Body of pancreas (tissue), 4 donors: ENCODE measurements at regions not wholly inside any gene's neighbourhood (a gene's known extent, or its start where the extent isn't known, plus 50 kb on each side); places are given as distances from the start of the nearest gene placed in this dataset.

ENCODE experiments used
- ATAC-seq: fragments of 150-250 bp; one replicate; pipeline ENCODE4 v1.9.1; 2016
- DNase-seq, 4 donors: peaks; one replicate each; pipeline ENCODE4 v3.0.0-alpha.2; 2019
- H3K27ac ChIP-seq, 4 donors: fragments of 200-600 bp; sonication (generic); 1 replicate in 3 of 4; 2 replicates in 1 of 4; pipeline versions ENCODE4 v1.5.1 to v1.6.1; 2016 to 2019; ENCODE audit warnings: mild to moderate bottlenecking in 1 of 4, mixed read lengths in 1 of 4, moderate library complexity in 1 of 4
- H3K27me3 ChIP-seq, 2 donors: fragments of 200-600 bp; sonication (generic); one replicate each; pipeline ENCODE4 v1.6.0; 2016; ENCODE audit warnings: mild to moderate bottlenecking in 1 of 2
- H3K36me3 ChIP-seq, 2 donors: fragments of 200-600 bp; sonication (generic); replicated peaks in 1 of 2; 2 replicates each; pipeline ENCODE4 v1.5.1; 2016; ENCODE audit warnings: low read depth in 2 of 2; ENCODE audit not compliant: insufficient read depth in 1 of 2
- H3K4me1 ChIP-seq: fragments of 200-600 bp; sonication (generic); one replicate; pipeline ENCODE4 v1.6.0; 2016
- H3K4me3 ChIP-seq, 2 donors: fragments of 200-600 bp; sonication (generic); 1 replicate in 1 of 2; 2 replicates in 1 of 2; pipeline ENCODE4 v1.5.1; 2016 to 2019
- H3K9me3 ChIP-seq, 3 donors: fragments of 200-600 bp; sonication (generic); 1 replicate in 2 of 3; 2 replicates in 1 of 3; pipeline ENCODE4 v1.5.1; 2016
- POLR2A ChIP-seq, 3 donors: fragments of 450-650 bp; IDR thresholded peaks; one replicate each; pipeline ENCODE4 v1.6.1; 2016; ENCODE audit warnings: antibody characterized with exemption in 3 of 3, mild to moderate bottlenecking in 2 of 3
- WGBS, 2 donors: methylation state at CpG; one replicate each; pipeline ENCODE4 v1.1.5; 2017; 5-methylcytosine and 5-hydroxymethylcytosine counted together
- intact Hi-C: fragments of 100-400 bp; cut with DNase I; formaldehyde crosslinking; loops from one replicate; pipeline ENCODE4 v1.15.1; 2023
- TF ChIP-seq, protein P1 (sequence below), 7 experiments: fragments of 450-650 bp in 4 of 7; fragments of 200-600 bp in 3 of 7; sonication (generic) in 3 of 7; IDR thresholded peaks; one replicate each; pipeline ENCODE4 v1.5.1; 2016 to 2019; ENCODE audit warnings: antibody characterized with exemption in 7 of 7

DNA sequence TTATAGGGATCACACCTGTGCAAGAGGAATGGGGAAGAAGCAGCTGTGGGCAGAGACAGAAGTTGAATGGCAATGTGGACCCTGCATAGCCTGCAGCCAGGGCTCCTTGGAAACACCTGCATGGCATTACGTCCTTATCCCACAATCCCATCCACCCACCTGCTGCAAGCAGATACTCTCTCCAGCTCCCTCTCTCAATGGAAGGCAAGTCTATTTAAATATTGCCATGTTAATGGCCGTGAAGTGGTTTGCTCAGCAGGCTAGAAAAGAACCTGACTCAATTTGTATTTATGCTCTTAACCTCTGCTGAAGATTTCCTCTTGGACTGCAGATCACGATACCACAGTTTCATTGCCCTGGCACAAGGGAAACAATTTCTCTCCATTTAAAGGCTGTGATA is 417.0 kb downstream of the TYW1 start:
- WGBS, 2 donors, result 44 to 48% methylated on average over 3 of the region's 3 CpGs
- H3K4me1 ChIP-seq, result no peaks in the 10 kb centered on the region
- no peaks in the 10 kb centered on the region for H3K27me3 ChIP-seq
- no peaks in the 10 kb centered on the region for H3K9me3 ChIP-seq
- TF ChIP-seq, protein P1, sequence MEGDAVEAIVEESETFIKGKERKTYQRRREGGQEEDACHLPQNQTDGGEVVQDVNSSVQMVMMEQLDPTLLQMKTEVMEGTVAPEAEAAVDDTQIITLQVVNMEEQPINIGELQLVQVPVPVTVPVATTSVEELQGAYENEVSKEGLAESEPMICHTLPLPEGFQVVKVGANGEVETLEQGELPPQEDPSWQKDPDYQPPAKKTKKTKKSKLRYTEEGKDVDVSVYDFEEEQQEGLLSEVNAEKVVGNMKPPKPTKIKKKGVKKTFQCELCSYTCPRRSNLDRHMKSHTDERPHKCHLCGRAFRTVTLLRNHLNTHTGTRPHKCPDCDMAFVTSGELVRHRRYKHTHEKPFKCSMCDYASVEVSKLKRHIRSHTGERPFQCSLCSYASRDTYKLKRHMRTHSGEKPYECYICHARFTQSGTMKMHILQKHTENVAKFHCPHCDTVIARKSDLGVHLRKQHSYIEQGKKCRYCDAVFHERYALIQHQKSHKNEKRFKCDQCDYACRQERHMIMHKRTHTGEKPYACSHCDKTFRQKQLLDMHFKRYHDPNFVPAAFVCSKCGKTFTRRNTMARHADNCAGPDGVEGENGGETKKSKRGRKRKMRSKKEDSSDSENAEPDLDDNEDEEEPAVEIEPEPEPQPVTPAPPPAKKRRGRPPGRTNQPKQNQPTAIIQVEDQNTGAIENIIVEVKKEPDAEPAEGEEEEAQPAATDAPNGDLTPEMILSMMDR (IDR thresholded peaks at IDR 0.05), result no peak
- TF ChIP-seq POLR2A (IDR thresholded peaks at IDR 0.05), result no peak
- no peak overlapping the region for H3K27ac ChIP-seq
- intact Hi-C loops, result no loop called here
- DNase-seq (no peak), ATAC-seq (no peak)
- no peak overlapping the region for H3K4me3 ChIP-seq
- no peaks in the 10 kb centered on the region for H3K36me3 ChIP-seq

DNA sequence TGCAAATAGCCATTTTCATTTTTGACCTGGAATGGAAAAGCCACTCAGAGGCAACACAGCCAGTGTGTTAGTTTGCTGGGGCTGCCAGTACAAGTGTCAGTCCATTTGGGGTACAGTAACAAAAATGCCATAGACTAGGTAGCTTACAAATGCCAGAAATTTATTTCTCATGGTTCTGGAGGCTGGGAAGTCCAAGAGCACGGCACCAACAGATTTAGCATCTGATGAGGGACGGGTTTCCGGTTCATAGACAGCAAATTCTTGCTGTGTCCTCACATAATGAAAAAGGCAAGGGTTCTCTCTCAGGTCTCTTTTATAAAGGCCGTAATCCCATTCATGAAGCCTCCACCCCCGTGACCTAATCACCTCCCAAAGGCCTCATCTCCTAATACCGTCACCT is 418.2 kb downstream of the TYW1 start:
- no peak for ATAC-seq
- 67 to 80% methylated on average over 6 of the region's 6 CpGs for WGBS, 2 donors
- intact Hi-C loops, result no loop called here

DNA sequence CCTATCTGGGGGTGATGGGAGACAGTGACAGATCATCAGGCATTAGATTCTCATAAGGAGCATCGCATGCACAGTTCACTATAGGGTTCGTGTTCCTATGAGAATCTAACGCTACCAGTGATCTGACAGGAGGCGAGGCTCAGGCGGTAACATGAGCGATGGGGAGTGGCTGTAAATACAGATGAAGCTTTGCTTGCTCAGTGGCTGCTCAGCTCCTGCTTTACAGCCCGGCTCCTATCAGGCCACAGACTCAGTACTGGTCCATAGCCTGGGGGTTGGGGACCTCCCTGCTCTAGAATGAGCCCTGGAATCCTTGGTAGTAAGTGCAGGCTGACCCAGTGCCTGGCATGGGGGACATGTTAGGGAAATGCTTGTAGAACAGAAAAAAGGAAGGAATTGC is 426.0 kb downstream of the TYW1 start:
- no peak overlapping the region for H3K27ac ChIP-seq
- intact Hi-C loops, result no loop called here
- TF ChIP-seq POLR2A (IDR thresholded peaks at IDR 0.05), result no peak
- TF ChIP-seq, protein P1 (IDR thresholded peaks at IDR 0.05), result no peak
- 78 to 81% methylated on average over 4 to 7 of the region's 7 CpGs for WGBS, 2 donors
- H3K36me3 ChIP-seq, result no peaks in the 10 kb centered on the region
- no peak overlapping the region for H3K4me3 ChIP-seq
- H3K9me3 ChIP-seq, result no peaks in the 10 kb centered on the region
- DNase-seq, result no peak
- H3K4me1 ChIP-seq, result no peaks in the 10 kb centered on the region
- ATAC-seq, result no peak
- no peaks in the 10 kb centered on the region for H3K27me3 ChIP-seq

More for the DNA sequence above, 418.2 kb downstream of the TYW1 start:
- TF ChIP-seq POLR2A (IDR thresholded peaks at IDR 0.05), result no peak
- TF ChIP-seq, protein P1 (IDR thresholded peaks at IDR 0.05), result no peak
- DNase-seq, result no peak
- Histone ChIP-seq H3K9me3 (no peaks in the 10 kb centered on the region), H3K4me3 (no peak overlapping the region), H3K4me1 (no peaks in the 10 kb centered on the region), H3K36me3 (no peaks in the 10 kb centered on the region), H3K27ac (no peak overlapping the region), H3K27me3 (no peaks in the 10 kb centered on the region)

DNA sequence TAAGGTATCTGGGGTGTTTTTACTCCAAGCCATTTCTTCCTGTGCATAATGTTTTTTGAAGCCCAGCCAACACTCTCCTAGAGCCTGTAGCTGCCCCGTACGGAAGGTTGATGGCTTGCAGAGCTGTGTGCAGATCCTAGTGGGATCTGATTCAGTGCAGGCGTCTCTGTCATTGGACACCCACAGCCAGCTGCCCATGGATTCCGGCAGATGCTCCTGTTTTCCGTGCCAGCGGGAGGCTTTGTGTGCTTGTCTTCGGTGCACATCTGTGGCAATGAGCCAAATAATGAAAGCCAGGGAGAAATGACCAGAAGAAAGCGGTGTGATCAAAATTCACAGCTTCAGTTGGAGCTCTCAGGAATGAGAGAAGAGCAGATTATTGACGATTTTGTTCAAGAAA is 426.4 kb downstream of the TYW1 start:
- TF ChIP-seq POLR2A (IDR thresholded peaks at IDR 0.05), result no peak
- TF ChIP-seq, protein P1 (IDR thresholded peaks at IDR 0.05), result no peak

DNA sequence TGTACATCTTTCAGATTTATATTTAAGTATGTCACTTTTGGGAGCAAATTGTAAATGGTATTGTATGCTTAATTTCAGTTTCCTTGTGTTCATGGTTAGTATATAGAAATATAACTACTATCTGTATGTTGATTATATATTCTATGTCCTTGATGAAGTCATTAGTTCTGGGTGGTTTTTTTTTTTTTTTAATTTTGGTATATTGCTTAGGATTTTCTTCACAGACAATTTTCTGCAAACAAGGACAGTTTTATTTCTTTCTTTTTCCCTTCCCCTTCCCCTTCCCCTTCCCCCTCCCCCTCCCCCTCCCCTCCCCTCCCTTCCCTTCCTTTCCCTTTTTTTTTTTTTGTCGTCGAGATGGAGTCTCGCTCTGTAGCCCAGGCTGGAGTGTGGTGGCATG is 430.0 kb downstream of the TYW1 start:
- ATAC-seq, result no peak
- WGBS, 2 donors, result 73 to 79% methylated on average over 3 of the region's 3 CpGs

More for the DNA sequence above, 426.4 kb downstream of the TYW1 start:
- Histone ChIP-seq H3K27ac (no peak overlapping the region), H3K4me1 (no peaks in the 10 kb centered on the region), H3K4me3 (no peak overlapping the region), H3K27me3 (no peaks in the 10 kb centered on the region), H3K9me3 (no peaks in the 10 kb centered on the region), H3K36me3 (no peaks in the 10 kb centered on the region)
- intact Hi-C loops, result no loop called here
- ATAC-seq, result no peak
- WGBS, 2 donors, result 64 to 82% methylated on average over 9 of the region's 9 CpGs
- no peak for DNase-seq

More for the DNA sequence above, 430.0 kb downstream of the TYW1 start:
- DNase-seq, result no peak
- Histone ChIP-seq H3K36me3 (no peaks in the 10 kb centered on the region), H3K27me3 (no peaks in the 10 kb centered on the region), H3K4me3 (no peak overlapping the region), H3K9me3 (no peaks in the 10 kb centered on the region), H3K27ac (no peak overlapping the region), H3K4me1 (no peaks in the 10 kb centered on the region)
- intact Hi-C loops, result no loop called here
- no peak for TF ChIP-seq POLR2A (IDR thresholded peaks at IDR 0.05)
- TF ChIP-seq, protein P1 (IDR thresholded peaks at IDR 0.05), result no peak
